ENCODE measurements at regions not wholly inside any gene's neighbourhood (a gene's known extent, or its start where the extent isn't known, plus 50 kb on each side); places are given as distances from the start of the nearest gene placed in this dataset.

GRCh38 chr5:12292610-12293204, 388.5 kb upstream of the CTNND2 start:
- Mint-ChIP-seq H3K27ac (no peak overlapping the region), H3K9me3 (peaks cover 4 to 22% (median 7%) of the 10 kb centered on the region in 5 donors), H3K36me3 (no peaks in the 10 kb centered on the region), H3K4me1 (no peaks in the 10 kb centered on the region), H3K27me3 (no peaks in the 10 kb centered on the region), H3K4me3 (no peak overlapping the region)
- ChIA-PET CTCF (interaction anchor here (1.4 kb wide), 1 partner anchor 1186 kb away, joined by 5 read pairs; no protein-coding TSS in a partner anchor), POLR2A (no interaction called here)
- no peak overlapping the region for H3K27ac ChIP-seq (ENCODE audit: low read depth, low read length)
- H3K27me3 ChIP-seq (ENCODE audit: insufficient read depth, low read length, poor library complexity, severe bottlenecking) = no peaks in the 10 kb centered on the region
- no peaks in the 10 kb centered on the region for H3K36me3 ChIP-seq (ENCODE audit: insufficient read depth, low read length)
- H3K4me3 ChIP-seq (ENCODE audit: low read length) = no peak overlapping the region
- no peaks in the 10 kb centered on the region for H3K4me1 ChIP-seq (ENCODE audit: insufficient read depth, low read length)
- DNase-seq = no peak
- no peaks in the 10 kb centered on the region for H3K9me3 ChIP-seq (ENCODE audit: low read length)

DNA sequence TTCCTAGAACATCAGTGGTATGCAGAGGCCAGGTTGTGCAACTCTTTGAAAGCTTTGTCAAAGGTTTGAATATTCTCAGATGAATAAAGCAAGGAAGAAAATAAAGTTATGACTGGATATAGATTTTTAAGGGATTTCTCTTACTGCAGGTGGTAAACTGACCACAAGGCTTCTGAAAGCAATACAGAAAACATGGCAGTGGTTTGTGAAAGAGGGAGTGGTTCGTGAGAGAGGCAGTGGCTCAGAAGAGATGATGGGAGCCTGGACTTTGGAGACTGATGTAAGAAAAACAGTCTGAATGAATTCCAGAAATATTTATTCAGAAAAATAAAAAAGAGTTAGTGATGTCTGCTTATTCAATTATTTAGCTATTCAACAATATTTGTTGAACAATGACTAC, 380.4 kb upstream of the CTNND2 start:
- H3K27ac Mint-ChIP-seq = no peak overlapping the region
- peaks cover 0 to 1% of the 10 kb centered on the region in 2 donors for H3K27me3 Mint-ChIP-seq
- DNase-seq = no peak
- Histone ChIP-seq H3K36me3 (ENCODE audit: insufficient read depth, low read length) (no peaks in the 10 kb centered on the region), H3K4me3 (ENCODE audit: low read length) (no peak overlapping the region), H3K4me1 (ENCODE audit: insufficient read depth, low read length) (no peaks in the 10 kb centered on the region), H3K27ac (ENCODE audit: low read depth, low read length) (no peak overlapping the region), H3K9me3 (ENCODE audit: low read length) (no peaks in the 10 kb centered on the region), H3K27me3 (ENCODE audit: insufficient read depth, low read length, poor library complexity, severe bottlenecking) (no peaks in the 10 kb centered on the region)
- peaks cover 0 to 20% (median 5%) of the 10 kb centered on the region in 5 donors for H3K9me3 Mint-ChIP-seq
- H3K4me1 Mint-ChIP-seq = no peaks in the 10 kb centered on the region
- POLR2A ChIA-PET = no interaction called here
- H3K36me3 Mint-ChIP-seq = no peaks in the 10 kb centered on the region
- no peak overlapping the region for H3K4me3 Mint-ChIP-seq
- CTCF ChIA-PET = no interaction called here

GRCh38 chr5:12277504-12278192, 373.4 kb upstream of the CTNND2 start:
- ChIA-PET CTCF (no interaction called here), POLR2A (no interaction called here)
- H3K36me3 ChIP-seq (ENCODE audit: insufficient read depth, low read length) = no peaks in the 10 kb centered on the region
- no peak overlapping the region for H3K27ac Mint-ChIP-seq
- no peaks in the 10 kb centered on the region for H3K9me3 ChIP-seq (ENCODE audit: low read length)
- H3K4me3 ChIP-seq (ENCODE audit: low read length) = no peak overlapping the region
- no peaks in the 10 kb centered on the region for H3K36me3 Mint-ChIP-seq
- H3K27me3 Mint-ChIP-seq = peaks cover 0 to 1% of the 10 kb centered on the region in 2 donors
- H3K27ac ChIP-seq (ENCODE audit: low read depth, low read length) = no peak overlapping the region
- H3K9me3 Mint-ChIP-seq = peaks cover 0 to 23% (median 10%) of the 10 kb centered on the region in 5 donors
- H3K27me3 ChIP-seq (ENCODE audit: insufficient read depth, low read length, poor library complexity, severe bottlenecking) = no peaks in the 10 kb centered on the region
- no peak for DNase-seq
- no peak overlapping the region for H3K4me3 Mint-ChIP-seq
- H3K4me1 ChIP-seq (ENCODE audit: insufficient read depth, low read length) = no peaks in the 10 kb centered on the region
- no peaks in the 10 kb centered on the region for H3K4me1 Mint-ChIP-seq

DNA sequence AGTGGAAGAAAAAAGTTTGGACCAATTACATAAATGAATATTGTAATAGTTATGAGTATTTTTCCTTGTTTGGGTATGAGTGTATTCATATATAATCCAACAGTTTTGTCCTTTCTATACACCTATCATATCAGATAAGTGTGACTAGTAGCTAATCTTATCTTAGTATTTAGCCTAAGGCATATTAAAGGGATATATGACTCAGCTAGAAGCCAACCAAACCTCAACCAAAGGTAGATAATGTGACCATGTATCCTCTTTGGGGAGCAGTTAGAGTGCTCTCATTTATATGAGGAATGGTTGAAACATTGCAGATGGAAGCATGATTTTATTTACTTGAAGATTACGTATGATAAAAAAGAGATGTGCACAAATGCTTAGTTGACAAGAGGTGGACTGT, 370.0 kb upstream of the CTNND2 start:
- Histone ChIP-seq H3K27ac (ENCODE audit: low read depth, low read length) (no peak overlapping the region), H3K4me3 (ENCODE audit: low read length) (no peak overlapping the region), H3K36me3 (ENCODE audit: insufficient read depth, low read length) (no peaks in the 10 kb centered on the region), H3K4me1 (ENCODE audit: insufficient read depth, low read length) (no peaks in the 10 kb centered on the region), H3K27me3 (ENCODE audit: insufficient read depth, low read length, poor library complexity, severe bottlenecking) (no peaks in the 10 kb centered on the region), H3K9me3 (ENCODE audit: low read length) (no peaks in the 10 kb centered on the region)
- Mint-ChIP-seq H3K27me3 (no peaks in the 10 kb centered on the region), H3K4me3 (no peak overlapping the region), H3K36me3 (no peaks in the 10 kb centered on the region), H3K27ac (no peak overlapping the region), H3K4me1 (no peaks in the 10 kb centered on the region), H3K9me3 (peaks cover 0 to 20% (median 10%) of the 10 kb centered on the region in 5 donors)
- ChIA-PET CTCF (no interaction called here), POLR2A (no interaction called here)
- no peak for DNase-seq

GRCh38 chr5:12272389-12272788, 368.1 kb upstream of the CTNND2 start:
- Histone ChIP-seq H3K4me1 (ENCODE audit: insufficient read depth, low read length) (no peaks in the 10 kb centered on the region), H3K4me3 (ENCODE audit: low read length) (no peak overlapping the region), H3K36me3 (ENCODE audit: insufficient read depth, low read length) (no peaks in the 10 kb centered on the region), H3K27ac (ENCODE audit: low read depth, low read length) (no peak overlapping the region), H3K27me3 (ENCODE audit: insufficient read depth, low read length, poor library complexity, severe bottlenecking) (no peaks in the 10 kb centered on the region), H3K9me3 (ENCODE audit: low read length) (no peaks in the 10 kb centered on the region)
- Mint-ChIP-seq H3K27ac (no peak overlapping the region), H3K9me3 (peaks cover 0 to 23% (median 13%) of the 10 kb centered on the region in 5 donors), H3K4me3 (no peak overlapping the region), H3K4me1 (no peaks in the 10 kb centered on the region), H3K27me3 (no peaks in the 10 kb centered on the region), H3K36me3 (no peaks in the 10 kb centered on the region)
- ChIA-PET CTCF (no interaction called here), POLR2A (no interaction called here)
- no peak for DNase-seq

- POLR2A ChIA-PET = no interaction called here
- Mint-ChIP-seq H3K27ac (no peak overlapping the region), H3K4me3 (no peak overlapping the region), H3K9me3 (peaks cover 0 to 19% (median 5%) of the 10 kb centered on the region in 5 donors), H3K27me3 (no peaks in the 10 kb centered on the region), H3K36me3 (no peaks in the 10 kb centered on the region), H3K4me1 (no peaks in the 10 kb centered on the region)
- CTCF ChIA-PET = no interaction called here
- Histone ChIP-seq H3K4me3 (ENCODE audit: low read length) (no peak overlapping the region), H3K27me3 (ENCODE audit: insufficient read depth, low read length, poor library complexity, severe bottlenecking) (no peaks in the 10 kb centered on the region), H3K4me1 (ENCODE audit: insufficient read depth, low read length) (no peaks in the 10 kb centered on the region), H3K9me3 (ENCODE audit: low read length) (no peaks in the 10 kb centered on the region), H3K27ac (ENCODE audit: low read depth, low read length) (no peak overlapping the region), H3K36me3 (ENCODE audit: insufficient read depth, low read length) (no peaks in the 10 kb centered on the region)
- DNase-seq = no peak
Measured at GRCh38 chr5:12270914-12271313, 366.7 kb upstream of the CTNND2 start.

- no peaks in the 10 kb centered on the region for H3K27me3 Mint-ChIP-seq
- H3K36me3 Mint-ChIP-seq = no peaks in the 10 kb centered on the region
- Histone ChIP-seq H3K27me3 (ENCODE audit: insufficient read depth, low read length, poor library complexity, severe bottlenecking) (no peaks in the 10 kb centered on the region), H3K27ac (ENCODE audit: low read depth, low read length) (no peak overlapping the region), H3K9me3 (ENCODE audit: low read length) (no peaks in the 10 kb centered on the region), H3K4me3 (ENCODE audit: low read length) (no peak overlapping the region), H3K36me3 (ENCODE audit: insufficient read depth, low read length) (no peaks in the 10 kb centered on the region), H3K4me1 (ENCODE audit: insufficient read depth, low read length) (no peaks in the 10 kb centered on the region)
- no peaks in the 10 kb centered on the region for H3K4me1 Mint-ChIP-seq
- H3K9me3 Mint-ChIP-seq = peaks cover 0 to 23% (median 3%) of the 10 kb centered on the region in 5 donors
- H3K4me3 Mint-ChIP-seq = no peak overlapping the region
- H3K27ac Mint-ChIP-seq = no peak overlapping the region
- ChIA-PET POLR2A (no interaction called here), CTCF (no interaction called here)
- DNase-seq = no peak
Measured at GRCh38 chr5:12269164-12269563, 364.9 kb upstream of the CTNND2 start.

DNA sequence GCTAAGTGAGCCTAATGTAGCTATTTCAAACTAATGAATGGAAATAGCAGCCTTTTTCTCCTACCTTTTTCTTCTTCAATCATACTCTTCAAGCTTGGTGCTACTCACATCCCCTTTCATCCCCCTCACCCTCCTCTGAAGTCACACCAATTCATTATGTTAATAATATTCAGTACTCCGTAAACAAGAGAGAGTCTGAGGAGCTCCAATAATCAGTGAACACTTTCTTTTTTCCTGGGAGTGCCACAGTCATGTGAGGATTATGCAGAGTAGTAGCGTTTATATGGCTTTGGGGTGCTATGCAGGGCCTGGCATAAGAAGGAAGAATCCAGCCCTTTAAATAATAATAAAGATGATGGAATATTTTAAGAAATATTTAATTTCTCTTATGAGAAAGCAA, 354.3 kb upstream of the CTNND2 start:
- Mint-ChIP-seq H3K4me3 (no peak overlapping the region), H3K4me1 (no peaks in the 10 kb centered on the region)
- DNase-seq = no peak

More for the DNA sequence above, 354.3 kb upstream of the CTNND2 start:
- Histone ChIP-seq H3K36me3 (ENCODE audit: insufficient read depth, low read length) (no peaks in the 10 kb centered on the region), H3K27me3 (ENCODE audit: insufficient read depth, low read length, poor library complexity, severe bottlenecking) (no peaks in the 10 kb centered on the region), H3K4me3 (ENCODE audit: low read length) (no peak overlapping the region), H3K9me3 (ENCODE audit: low read length) (no peaks in the 10 kb centered on the region), H3K27ac (ENCODE audit: low read depth, low read length) (no peak overlapping the region), H3K4me1 (ENCODE audit: insufficient read depth, low read length) (no peaks in the 10 kb centered on the region)
- Mint-ChIP-seq H3K9me3 (peaks cover 0 to 23% (median 12%) of the 10 kb centered on the region in 5 donors), H3K36me3 (no peaks in the 10 kb centered on the region), H3K27ac (no peak overlapping the region), H3K27me3 (no peaks in the 10 kb centered on the region)
- ChIA-PET POLR2A (no interaction called here), CTCF (no interaction called here)
